ENCODE measurements at regions not wholly inside any gene's neighbourhood (a gene's known extent, or its start where the extent isn't known, plus 50 kb on each side); places are given as distances from the start of the nearest gene placed in this dataset.

GRCh38 chr1:219264561-219264960, 90.9 kb downstream of the LYPLAL1 start:
- no peak for TF ChIP-seq POLR2A (IDR thresholded peaks at IDR 0.05)
- TF ChIP-seq, protein P1, sequence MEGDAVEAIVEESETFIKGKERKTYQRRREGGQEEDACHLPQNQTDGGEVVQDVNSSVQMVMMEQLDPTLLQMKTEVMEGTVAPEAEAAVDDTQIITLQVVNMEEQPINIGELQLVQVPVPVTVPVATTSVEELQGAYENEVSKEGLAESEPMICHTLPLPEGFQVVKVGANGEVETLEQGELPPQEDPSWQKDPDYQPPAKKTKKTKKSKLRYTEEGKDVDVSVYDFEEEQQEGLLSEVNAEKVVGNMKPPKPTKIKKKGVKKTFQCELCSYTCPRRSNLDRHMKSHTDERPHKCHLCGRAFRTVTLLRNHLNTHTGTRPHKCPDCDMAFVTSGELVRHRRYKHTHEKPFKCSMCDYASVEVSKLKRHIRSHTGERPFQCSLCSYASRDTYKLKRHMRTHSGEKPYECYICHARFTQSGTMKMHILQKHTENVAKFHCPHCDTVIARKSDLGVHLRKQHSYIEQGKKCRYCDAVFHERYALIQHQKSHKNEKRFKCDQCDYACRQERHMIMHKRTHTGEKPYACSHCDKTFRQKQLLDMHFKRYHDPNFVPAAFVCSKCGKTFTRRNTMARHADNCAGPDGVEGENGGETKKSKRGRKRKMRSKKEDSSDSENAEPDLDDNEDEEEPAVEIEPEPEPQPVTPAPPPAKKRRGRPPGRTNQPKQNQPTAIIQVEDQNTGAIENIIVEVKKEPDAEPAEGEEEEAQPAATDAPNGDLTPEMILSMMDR (IDR thresholded peaks at IDR 0.05 in 4 of 5, conservative IDR thresholded peaks at IDR 0.05 in 1 of 5), result no peak
